ENCODE measurements at regions not wholly inside any gene's neighbourhood (a gene's known extent, or its start where the extent isn't known, plus 50 kb on each side); places are given as distances from the start of the nearest gene placed in this dataset.

GRCh38 chr19:31120952-31121351 lies 228.3 kb downstream of the TSHZ3 start:
- no peak for DNase-seq
- Histone ChIP-seq H3K27ac (ENCODE audit: low read depth, low read length) (no peak overlapping the region), H3K4me1 (ENCODE audit: insufficient read depth, low read length) (no peaks in the 10 kb centered on the region), H3K9me3 (ENCODE audit: control insufficient read depth in 1 of 2, low read length in 2 of 2) (no peaks in the 10 kb centered on the region), H3K27me3 (ENCODE audit: insufficient read depth, low read length) (no peaks in the 10 kb centered on the region), H3K36me3 (ENCODE audit: insufficient read depth, low read length) (no peaks in the 10 kb centered on the region), H3K4me3 (ENCODE audit: low read length in 2 of 2) (no peak overlapping the region)
- ChIA-PET POLR2A (ENCODE audit: partially characterized antibody) (no interaction called here), CTCF (ENCODE audit: partially characterized antibody) (no interaction called here)
- intact Hi-C loops (cut with micrococcal nuclease), result no loop called here
- Mint-ChIP-seq H3K4me3 (no peak overlapping the region), H3K27me3 (no peaks in the 10 kb centered on the region), H3K36me3 (no peaks in the 10 kb centered on the region), H3K4me1 (peaks cover 0 to 1% (median 0%) of the 10 kb centered on the region in 4 donors), H3K9me3 (no peaks in the 10 kb centered on the region), H3K27ac (peak overlapping the region in 1 of 7 donors; percentile 17)

- H3K27ac ChIP-seq (ENCODE audit: low read depth, low read length), result no peak overlapping the region
- Mint-ChIP-seq H3K36me3 (no peaks in the 10 kb centered on the region), H3K9me3 (no peaks in the 10 kb centered on the region), H3K4me3 (no peak overlapping the region), H3K4me1 (peaks cover 0 to 1% (median 0%) of the 10 kb centered on the region in 4 donors), H3K27me3 (peaks cover under 1 to 1% of the 10 kb centered on the region in 2 donors), H3K27ac (no peak overlapping the region)
- no peak for DNase-seq
- ChIA-PET CTCF (ENCODE audit: partially characterized antibody) (no interaction called here), POLR2A (ENCODE audit: partially characterized antibody) (no interaction called here)
- no peaks in the 10 kb centered on the region for H3K4me1 ChIP-seq (ENCODE audit: insufficient read depth, low read length)
- intact Hi-C loops (cut with micrococcal nuclease), result no loop called here
- no peaks in the 10 kb centered on the region for H3K27me3 ChIP-seq (ENCODE audit: insufficient read depth, low read length)
- H3K4me3 ChIP-seq (ENCODE audit: low read length in 2 of 2), result no peak overlapping the region
- no peaks in the 10 kb centered on the region for H3K9me3 ChIP-seq (ENCODE audit: control insufficient read depth in 1 of 2, low read length in 2 of 2)
- no peaks in the 10 kb centered on the region for H3K36me3 ChIP-seq (ENCODE audit: insufficient read depth, low read length)
These were observed 229.1 kb downstream of the TSHZ3 start for GRCh38 chr19:31119951-31120690.

GRCh38 chr19:31118986-31119385 lies 230.2 kb downstream of the TSHZ3 start:
- peaks cover 2 to 5% of the 10 kb centered on the region in 2 donors for H3K27me3 Mint-ChIP-seq
- H3K36me3 ChIP-seq (ENCODE audit: insufficient read depth, low read length), result no peaks in the 10 kb centered on the region
- POLR2A ChIA-PET (ENCODE audit: partially characterized antibody), result no interaction called here
- H3K27ac Mint-ChIP-seq, result no peak overlapping the region
- H3K36me3 Mint-ChIP-seq, result no peaks in the 10 kb centered on the region
- CTCF ChIA-PET (ENCODE audit: partially characterized antibody), result no interaction called here
- intact Hi-C loops (cut with micrococcal nuclease), result no loop called here
- no peak overlapping the region for H3K27ac ChIP-seq (ENCODE audit: low read depth, low read length)
- H3K4me3 ChIP-seq (ENCODE audit: low read length in 2 of 2), result no peak overlapping the region
- H3K9me3 ChIP-seq (ENCODE audit: control insufficient read depth in 1 of 2, low read length in 2 of 2), result no peaks in the 10 kb centered on the region
- H3K4me3 Mint-ChIP-seq, result no peak overlapping the region
- DNase-seq, result no peak
- H3K27me3 ChIP-seq (ENCODE audit: insufficient read depth, low read length), result no peaks in the 10 kb centered on the region
- no peaks in the 10 kb centered on the region for H3K9me3 Mint-ChIP-seq
- H3K4me1 Mint-ChIP-seq, result peaks cover 0 to 1% (median 0%) of the 10 kb centered on the region in 4 donors
- H3K4me1 ChIP-seq (ENCODE audit: insufficient read depth, low read length), result no peaks in the 10 kb centered on the region

- peaks cover 2 to 5% of the 10 kb centered on the region in 2 donors for H3K27me3 Mint-ChIP-seq
- POLR2A ChIA-PET (ENCODE audit: partially characterized antibody), result no interaction called here
- H3K4me3 ChIP-seq (ENCODE audit: low read length in 2 of 2), result no peak overlapping the region
These were observed 230.8 kb downstream of the TSHZ3 start for GRCh38 chr19:31118287-31118955.

GRCh38 chr19:31114585-31114984 lies 234.7 kb downstream of the TSHZ3 start:
- ChIA-PET CTCF (ENCODE audit: partially characterized antibody) (no interaction called here), POLR2A (ENCODE audit: partially characterized antibody) (no interaction called here)
- Mint-ChIP-seq H3K36me3 (no peaks in the 10 kb centered on the region), H3K27me3 (peaks cover 9 to 12% of the 10 kb centered on the region in 2 donors), H3K27ac (no peak overlapping the region), H3K4me1 (peaks cover 3 to 13% (median 4%) of the 10 kb centered on the region in 4 donors), H3K4me3 (no peak overlapping the region), H3K9me3 (no peaks in the 10 kb centered on the region)
- Histone ChIP-seq H3K27ac (ENCODE audit: low read depth, low read length) (no peak overlapping the region), H3K36me3 (ENCODE audit: insufficient read depth, low read length) (no peaks in the 10 kb centered on the region), H3K4me3 (ENCODE audit: low read length in 2 of 2) (no peak overlapping the region), H3K4me1 (ENCODE audit: insufficient read depth, low read length) (peaks cover 10% of the 10 kb centered on the region), H3K9me3 (ENCODE audit: control insufficient read depth in 1 of 2, low read length in 2 of 2) (no peaks in the 10 kb centered on the region), H3K27me3 (ENCODE audit: insufficient read depth, low read length) (peaks cover 3% of the 10 kb centered on the region)
- no peak for DNase-seq
- intact Hi-C loops (cut with micrococcal nuclease), result no loop called here

More at GRCh38 chr19:31118287-31118955, 230.8 kb downstream of the TSHZ3 start:
- DNase-seq, result no peak
- no peak overlapping the region for H3K4me3 Mint-ChIP-seq
- H3K27ac ChIP-seq (ENCODE audit: low read depth, low read length), result no peak overlapping the region
- H3K27ac Mint-ChIP-seq, result no peak overlapping the region
- H3K4me1 Mint-ChIP-seq, result peaks cover 0 to 1% (median 0%) of the 10 kb centered on the region in 4 donors
- no peaks in the 10 kb centered on the region for H3K4me1 ChIP-seq (ENCODE audit: insufficient read depth, low read length)
- H3K9me3 Mint-ChIP-seq, result no peaks in the 10 kb centered on the region
- no peaks in the 10 kb centered on the region for H3K27me3 ChIP-seq (ENCODE audit: insufficient read depth, low read length)
- intact Hi-C loops (cut with micrococcal nuclease), result no loop called here
- H3K36me3 Mint-ChIP-seq, result no peaks in the 10 kb centered on the region
- H3K9me3 ChIP-seq (ENCODE audit: control insufficient read depth in 1 of 2, low read length in 2 of 2), result no peaks in the 10 kb centered on the region
- CTCF ChIA-PET (ENCODE audit: partially characterized antibody), result no interaction called here
- no peaks in the 10 kb centered on the region for H3K36me3 ChIP-seq (ENCODE audit: insufficient read depth, low read length)

- Histone ChIP-seq H3K36me3 (ENCODE audit: insufficient read depth, low read length) (no peaks in the 10 kb centered on the region), H3K27ac (ENCODE audit: low read depth, low read length) (no peak overlapping the region), H3K9me3 (ENCODE audit: control insufficient read depth in 1 of 2, low read length in 2 of 2) (no peaks in the 10 kb centered on the region), H3K4me1 (ENCODE audit: insufficient read depth, low read length) (peaks cover 12% of the 10 kb centered on the region), H3K4me3 (ENCODE audit: low read length in 2 of 2) (no peak overlapping the region), H3K27me3 (ENCODE audit: insufficient read depth, low read length) (peaks cover 3% of the 10 kb centered on the region)
- Mint-ChIP-seq H3K36me3 (no peaks in the 10 kb centered on the region), H3K27ac (no peak overlapping the region), H3K4me1 (peaks cover 4 to 20% (median 10%) of the 10 kb centered on the region in 4 donors), H3K27me3 (peaks cover 12 to 14% of the 10 kb centered on the region in 2 donors), H3K4me3 (no peak overlapping the region), H3K9me3 (no peaks in the 10 kb centered on the region)
- ChIA-PET POLR2A (ENCODE audit: partially characterized antibody) (no interaction called here), CTCF (ENCODE audit: partially characterized antibody) (no interaction called here)
- no peak for DNase-seq
- intact Hi-C loops (cut with micrococcal nuclease), result no loop called here
These were observed 235.9 kb downstream of the TSHZ3 start for GRCh38 chr19:31113293-31113692.

- Mint-ChIP-seq H3K9me3 (no peaks in the 10 kb centered on the region), H3K4me1 (peaks cover 4 to 20% (median 10%) of the 10 kb centered on the region in 4 donors), H3K4me3 (no peak overlapping the region), H3K27me3 (peaks cover 12 to 17% of the 10 kb centered on the region in 2 donors), H3K36me3 (no peaks in the 10 kb centered on the region), H3K27ac (no peak overlapping the region)
- no peak overlapping the region for H3K27ac ChIP-seq (ENCODE audit: low read depth, low read length)
- POLR2A ChIA-PET (ENCODE audit: partially characterized antibody), result no interaction called here
- intact Hi-C loops (cut with micrococcal nuclease), result no loop called here
- CTCF ChIA-PET (ENCODE audit: partially characterized antibody), result no interaction called here
- H3K4me1 ChIP-seq (ENCODE audit: insufficient read depth, low read length), result peaks cover 12% of the 10 kb centered on the region
- peaks cover 3% of the 10 kb centered on the region for H3K27me3 ChIP-seq (ENCODE audit: insufficient read depth, low read length)
- no peak for DNase-seq
- H3K4me3 ChIP-seq (ENCODE audit: low read length in 2 of 2), result no peak overlapping the region
- H3K9me3 ChIP-seq (ENCODE audit: control insufficient read depth in 1 of 2, low read length in 2 of 2), result no peaks in the 10 kb centered on the region
- H3K36me3 ChIP-seq (ENCODE audit: insufficient read depth, low read length), result no peaks in the 10 kb centered on the region
These were observed 237.1 kb downstream of the TSHZ3 start for GRCh38 chr19:31112158-31112557.
